Ascending aorta (tissue), 2 donors: ENCODE measurements at regions not wholly inside any gene's neighbourhood (a gene's known extent, or its start where the extent isn't known, plus 50 kb on each side); places are given as distances from the start of the nearest gene placed in this dataset.

Experiments used
- DNase-seq, 2 donors: peaks; one replicate each; pipeline ENCODE4 v3.0.0-alpha.2; 2019; ENCODE audit warnings: low spot score in 2 of 2
- H3K27ac ChIP-seq, 2 donors: fragments of 200-600 bp; sonication (generic); one replicate each; pipeline ENCODE4 v1.5.1; 2016 to 2017; ENCODE audit warnings: mild to moderate bottlenecking in 1 of 2
- H3K27me3 ChIP-seq: fragments of 200-600 bp; sonication (generic); one replicate; pipeline ENCODE4 v1.5.1; 2017
- H3K36me3 ChIP-seq, 2 donors: fragments of 200-600 bp; sonication (generic); one replicate each; pipeline ENCODE4 v1.5.1; 2016
- H3K4me1 ChIP-seq, 2 donors: fragments of 200-600 bp; sonication (generic); one replicate each; pipeline ENCODE4 v1.5.1; 2016 to 2017; ENCODE audit warnings: mild to moderate bottlenecking in 1 of 2
- H3K4me3 ChIP-seq, 2 donors: fragments of 200-600 bp; sonication (generic); one replicate each; pipeline ENCODE4 v1.5.1; 2016 to 2017; ENCODE audit warnings: mild to moderate bottlenecking in 1 of 2
- H3K9me3 ChIP-seq, 2 donors: fragments of 200-600 bp; sonication (generic); one replicate each; pipeline ENCODE4 v1.5.1; 2016
- intact Hi-C: fragments of 100-400 bp; cut with DNase I; formaldehyde crosslinking; loops from one replicate; pipeline ENCODE4 v1.15.1; 2023
- TF ChIP-seq, protein P1 (sequence below), 3 experiments: fragments of 200-600 bp in 2 of 3; fragments of 450-650 bp in 1 of 3; sonication (generic) in 2 of 3; IDR thresholded peaks; one replicate each; pipeline ENCODE4 v1.5.1; 2016 to 2019; ENCODE audit warnings: antibody characterized with exemption in 3 of 3, mild to moderate bottlenecking in 1 of 3, moderate library complexity in 1 of 3

DNA sequence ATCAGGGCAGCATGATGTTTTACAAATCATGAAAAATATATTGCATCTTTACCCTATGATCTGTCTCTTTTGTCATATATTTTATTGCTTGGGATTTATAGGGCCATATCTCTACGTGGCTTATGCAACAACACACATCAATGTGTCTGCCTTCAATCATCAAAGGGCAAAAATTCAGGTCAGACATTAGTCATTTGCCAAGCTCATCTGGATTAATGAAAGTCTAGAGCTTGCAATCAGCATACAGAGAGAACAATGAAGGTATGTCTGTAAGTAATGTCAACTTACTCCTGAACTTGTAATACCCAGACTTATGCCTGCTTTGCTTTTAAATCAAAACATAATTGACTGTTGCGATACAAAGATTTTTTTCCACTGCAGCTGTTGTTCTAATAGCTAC is 282.7 kb downstream of the HAO1 start:
- Histone ChIP-seq H3K4me3 (no peak overlapping the region), H3K4me1 (no peaks in the 10 kb centered on the region), H3K27me3 (no peaks in the 10 kb centered on the region), H3K27ac (no peak overlapping the region), H3K9me3 (no peaks in the 10 kb centered on the region), H3K36me3 (no peaks in the 10 kb centered on the region)
- intact Hi-C loops, result no loop called here
- DNase-seq, result no peak
- TF ChIP-seq, protein P1, sequence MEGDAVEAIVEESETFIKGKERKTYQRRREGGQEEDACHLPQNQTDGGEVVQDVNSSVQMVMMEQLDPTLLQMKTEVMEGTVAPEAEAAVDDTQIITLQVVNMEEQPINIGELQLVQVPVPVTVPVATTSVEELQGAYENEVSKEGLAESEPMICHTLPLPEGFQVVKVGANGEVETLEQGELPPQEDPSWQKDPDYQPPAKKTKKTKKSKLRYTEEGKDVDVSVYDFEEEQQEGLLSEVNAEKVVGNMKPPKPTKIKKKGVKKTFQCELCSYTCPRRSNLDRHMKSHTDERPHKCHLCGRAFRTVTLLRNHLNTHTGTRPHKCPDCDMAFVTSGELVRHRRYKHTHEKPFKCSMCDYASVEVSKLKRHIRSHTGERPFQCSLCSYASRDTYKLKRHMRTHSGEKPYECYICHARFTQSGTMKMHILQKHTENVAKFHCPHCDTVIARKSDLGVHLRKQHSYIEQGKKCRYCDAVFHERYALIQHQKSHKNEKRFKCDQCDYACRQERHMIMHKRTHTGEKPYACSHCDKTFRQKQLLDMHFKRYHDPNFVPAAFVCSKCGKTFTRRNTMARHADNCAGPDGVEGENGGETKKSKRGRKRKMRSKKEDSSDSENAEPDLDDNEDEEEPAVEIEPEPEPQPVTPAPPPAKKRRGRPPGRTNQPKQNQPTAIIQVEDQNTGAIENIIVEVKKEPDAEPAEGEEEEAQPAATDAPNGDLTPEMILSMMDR (IDR thresholded peaks at IDR 0.05), result no peak

DNA sequence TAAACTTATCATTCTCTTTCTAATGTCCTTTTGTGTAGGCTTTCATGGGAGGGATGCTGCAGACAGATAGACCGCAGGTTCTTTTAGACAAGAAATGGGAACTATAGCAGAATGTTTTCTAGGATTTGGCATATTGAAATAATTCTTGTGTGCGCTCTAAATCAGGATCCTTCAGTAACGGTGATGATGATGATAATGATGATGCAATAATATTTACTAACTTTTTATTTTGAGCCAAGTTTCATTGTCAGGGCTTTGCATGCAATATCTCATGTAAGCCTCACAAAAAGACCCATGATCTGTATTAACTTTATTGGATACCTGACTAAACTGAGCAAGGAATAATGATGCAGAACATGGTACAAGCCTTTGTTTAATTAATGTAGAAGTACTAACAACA is 280.1 kb downstream of the HAO1 start:
- Histone ChIP-seq H3K36me3 (no peaks in the 10 kb centered on the region), H3K9me3 (no peaks in the 10 kb centered on the region), H3K4me3 (no peak overlapping the region), H3K27me3 (no peaks in the 10 kb centered on the region), H3K4me1 (no peaks in the 10 kb centered on the region), H3K27ac (no peak overlapping the region)
- TF ChIP-seq, protein P1 (IDR thresholded peaks at IDR 0.05), result no peak
- intact Hi-C loops, result no loop called here
- no peak for DNase-seq

DNA sequence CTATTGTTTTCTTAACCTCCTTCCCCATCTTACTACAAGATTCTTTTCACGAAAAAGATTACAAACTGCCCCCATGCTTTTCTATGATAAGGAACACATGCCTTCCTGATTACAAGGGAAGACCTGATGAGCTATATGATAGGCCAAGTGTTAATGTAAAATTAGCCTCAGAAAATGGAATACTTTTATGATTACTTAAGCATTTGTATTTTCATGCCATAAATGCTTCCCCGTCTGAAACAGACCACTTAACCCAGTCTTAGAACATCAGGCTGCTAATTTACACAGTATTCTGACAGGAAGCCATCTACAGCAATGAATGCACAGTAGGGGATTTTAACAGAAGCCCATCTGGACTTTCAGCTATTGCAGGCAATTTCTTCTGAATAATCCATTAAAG is 274.9 kb downstream of the HAO1 start:
- no peak for DNase-seq
- Histone ChIP-seq H3K4me3 (no peak overlapping the region), H3K9me3 (no peaks in the 10 kb centered on the region), H3K27me3 (no peaks in the 10 kb centered on the region), H3K27ac (no peak overlapping the region), H3K36me3 (no peaks in the 10 kb centered on the region), H3K4me1 (no peaks in the 10 kb centered on the region)
- intact Hi-C loops, result no loop called here
- TF ChIP-seq, protein P1 (IDR thresholded peaks at IDR 0.05), result no peak

DNA sequence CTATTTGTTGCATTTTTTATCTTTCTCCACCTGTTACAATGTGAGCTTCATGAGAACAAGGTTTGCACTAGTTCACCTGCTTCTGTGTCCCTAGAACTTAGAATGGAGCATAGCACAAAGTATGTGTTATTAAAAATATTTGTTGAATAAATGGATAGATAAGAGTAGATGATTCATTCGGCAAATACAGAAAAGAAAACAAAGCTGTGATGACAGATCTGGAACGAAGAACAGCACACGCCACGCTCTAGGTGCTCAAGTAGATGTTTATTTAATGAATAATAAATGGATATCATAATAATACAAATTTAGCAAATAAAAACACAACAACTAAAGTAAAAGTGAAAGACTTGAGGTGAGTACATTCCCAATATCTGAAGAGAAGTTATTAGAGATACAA is 273.1 kb downstream of the HAO1 start:
- intact Hi-C loops, result no loop called here
- H3K27ac ChIP-seq, result no peak overlapping the region
- DNase-seq, result no peak
- H3K27me3 ChIP-seq, result no peaks in the 10 kb centered on the region
- H3K9me3 ChIP-seq, result no peaks in the 10 kb centered on the region
- no peak overlapping the region for H3K4me3 ChIP-seq
- H3K4me1 ChIP-seq, result no peaks in the 10 kb centered on the region
- TF ChIP-seq, protein P1 (IDR thresholded peaks at IDR 0.05), result no peak
- no peaks in the 10 kb centered on the region for H3K36me3 ChIP-seq

DNA sequence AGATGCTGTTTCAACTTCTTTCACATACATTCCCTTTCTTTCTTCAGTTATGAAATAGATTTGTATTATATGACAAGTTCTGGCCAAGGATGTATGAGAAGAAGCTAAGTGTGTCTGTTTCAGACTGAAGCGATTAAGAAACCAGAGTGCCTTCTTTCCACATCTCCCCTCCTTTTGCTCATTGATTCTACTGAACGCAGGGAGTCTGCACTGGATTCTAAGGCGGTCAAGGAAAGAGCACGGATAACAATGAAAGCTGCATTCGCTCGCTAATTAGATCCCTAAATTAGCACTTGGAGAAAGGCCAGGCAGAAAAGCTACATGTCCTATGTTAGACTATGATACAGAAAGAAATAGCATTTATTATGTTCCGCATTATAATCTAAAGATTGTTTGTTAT is 267.7 kb downstream of the HAO1 start:
- Histone ChIP-seq H3K9me3 (no peaks in the 10 kb centered on the region), H3K4me3 (no peak overlapping the region), H3K36me3 (no peaks in the 10 kb centered on the region), H3K4me1 (no peaks in the 10 kb centered on the region), H3K27me3 (no peaks in the 10 kb centered on the region), H3K27ac (no peak overlapping the region)
- intact Hi-C loops, result no loop called here
- DNase-seq, result no peak
- TF ChIP-seq, protein P1 (IDR thresholded peaks at IDR 0.05), result no peak

DNA sequence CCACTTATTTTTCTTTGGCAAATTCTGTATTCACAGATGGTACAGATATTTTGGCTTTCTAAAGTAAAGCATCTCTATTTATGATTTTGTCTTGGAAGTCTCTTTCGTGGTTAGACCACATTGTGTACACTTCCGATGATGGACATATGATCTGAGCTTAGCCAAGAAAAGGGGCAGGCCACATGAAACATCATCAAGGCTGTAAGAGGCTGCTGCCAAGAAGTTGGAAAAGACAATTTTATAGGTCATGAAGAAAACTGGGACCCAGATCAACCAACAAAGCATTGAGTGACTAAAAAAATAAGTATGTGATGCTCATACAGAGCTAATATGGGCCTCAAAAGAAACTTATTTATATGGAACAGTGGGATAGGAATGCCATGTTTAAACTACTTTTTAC is 266.4 kb downstream of the HAO1 start:
- H3K27me3 ChIP-seq, result no peaks in the 10 kb centered on the region
- H3K27ac ChIP-seq, result no peak overlapping the region
- H3K4me3 ChIP-seq, result no peak overlapping the region
- TF ChIP-seq, protein P1 (IDR thresholded peaks at IDR 0.05), result no peak
- intact Hi-C loops, result no loop called here
- DNase-seq, result no peak
- no peaks in the 10 kb centered on the region for H3K36me3 ChIP-seq
- no peaks in the 10 kb centered on the region for H3K9me3 ChIP-seq
- no peaks in the 10 kb centered on the region for H3K4me1 ChIP-seq
